HS-5 (cell line): ENCODE measurements at regions not wholly inside any gene's neighbourhood (a gene's known extent, or its start where the extent isn't known, plus 50 kb on each side); places are given as distances from the start of the nearest gene placed in this dataset.

Experiments used
- DNase-seq: peaks from one replicate; pipeline ENCODE4 v3.0.0-alpha.2; 2012; ENCODE audit warnings: low read depth

DNA sequence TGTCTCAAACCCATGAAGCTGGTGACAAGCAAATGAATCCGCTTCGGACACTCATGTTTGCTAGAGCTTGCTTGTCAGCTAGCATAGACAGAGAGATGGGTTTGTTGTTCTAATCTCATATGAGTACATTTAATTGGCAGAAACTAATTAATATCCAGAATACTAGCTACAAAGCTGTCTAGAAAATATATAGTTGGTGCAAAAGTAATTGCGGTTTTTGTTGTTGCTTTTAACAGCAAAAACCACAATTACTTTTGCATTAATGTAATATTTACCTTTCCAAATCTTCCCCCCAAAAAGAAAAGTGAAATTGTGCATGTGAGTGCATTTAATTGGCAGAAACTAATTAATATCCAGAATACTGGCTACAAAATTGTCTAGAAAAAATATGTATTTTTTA, 1115.2 kb downstream of the TDRD15 start:
- no peak for DNase-seq

- DNase-seq = no peak
Measured at GRCh38 chr2:22247466-22247865, 1123.7 kb downstream of the TDRD15 start.

- no peak for DNase-seq
Measured at GRCh38 chr2:22248851-22249250, 1125.1 kb downstream of the TDRD15 start.

DNA sequence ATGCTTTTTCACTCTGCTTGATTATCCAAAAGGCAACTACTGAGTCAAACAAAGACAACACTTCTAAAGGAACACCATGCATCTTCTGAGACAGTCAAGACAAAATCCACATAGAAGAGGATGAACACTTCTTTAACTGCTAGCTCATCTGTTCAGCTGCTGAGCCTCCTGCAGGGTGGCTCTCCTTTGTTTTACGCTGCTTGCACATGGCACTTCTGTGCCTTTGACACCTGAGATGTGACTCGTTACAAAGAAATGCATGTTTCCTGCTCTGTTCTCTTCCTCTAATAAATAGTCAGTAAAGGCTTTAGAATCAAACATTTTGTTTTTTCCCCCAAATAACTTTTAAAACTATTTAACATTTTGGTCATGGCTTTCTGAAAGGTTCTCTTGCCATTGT, 1129.4 kb downstream of the TDRD15 start:
- no peak for DNase-seq

DNA sequence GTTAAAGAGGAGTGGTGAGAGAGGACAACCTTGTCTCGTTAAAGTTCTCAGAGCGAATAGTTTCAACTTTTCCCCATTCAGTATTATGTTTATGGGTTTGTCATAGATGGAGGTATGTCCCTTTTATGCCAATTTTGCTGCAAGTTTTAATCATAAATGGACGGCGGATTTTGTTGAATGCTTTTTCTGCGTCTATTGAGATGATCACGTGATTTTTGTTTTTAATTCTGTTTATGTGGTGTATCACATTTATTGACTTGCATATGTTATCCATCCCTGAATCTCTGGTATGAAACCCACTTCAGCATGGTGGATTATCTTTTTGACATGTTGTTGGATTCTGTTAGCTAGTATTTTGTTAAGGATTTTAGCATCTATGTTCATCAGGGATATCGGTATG, 1123.8 kb upstream of the KLHL29 start:
- no peak for DNase-seq

DNA sequence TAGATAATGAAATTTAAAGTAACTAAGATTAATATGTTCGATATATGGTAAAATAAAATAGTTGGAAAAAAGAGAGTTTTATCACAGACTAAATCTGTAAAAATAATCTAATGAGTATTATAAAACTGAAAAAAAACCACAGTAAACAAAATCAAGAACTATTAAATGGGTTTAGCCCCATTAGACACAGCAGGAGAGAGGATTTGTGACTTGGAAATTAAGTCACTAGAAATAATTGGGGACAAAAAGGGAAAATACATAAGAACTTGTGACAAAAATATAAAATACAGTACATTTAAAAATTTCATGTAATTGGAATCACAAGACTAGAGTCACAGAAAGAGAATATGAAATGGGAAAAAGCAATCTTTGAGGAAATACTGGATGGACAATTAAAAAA, 1114.6 kb upstream of the KLHL29 start:
- no peak for DNase-seq

GRCh38 chr2:22273853-22274252, 1111.1 kb upstream of the KLHL29 start:
- DNase-seq = no peak

- DNase-seq = no peak
Measured at GRCh38 chr2:22274661-22275060, 1110.3 kb upstream of the KLHL29 start.

- DNase-seq = no peak
Measured at GRCh38 chr2:22276696-22277095, 1108.3 kb upstream of the KLHL29 start.

DNA sequence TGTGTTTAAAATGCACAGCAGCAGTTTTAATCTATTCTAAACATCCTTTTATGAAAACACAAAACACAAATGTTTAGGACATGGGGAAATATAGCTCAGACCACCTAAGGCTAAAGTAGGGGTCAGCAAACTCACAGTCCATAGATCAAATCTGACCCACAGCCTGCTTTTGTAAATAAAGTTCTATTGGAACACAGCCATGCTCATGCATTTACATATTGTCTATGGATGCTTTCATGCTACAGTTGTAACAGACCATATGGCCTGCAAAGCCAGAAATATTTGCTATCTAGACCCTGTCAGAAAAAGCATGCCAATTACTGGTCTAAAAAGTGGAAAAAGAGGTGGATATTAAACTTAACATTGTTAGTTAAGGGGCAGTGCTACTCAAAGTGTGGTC, 1105.4 kb upstream of the KLHL29 start:
- no peak for DNase-seq

- DNase-seq = no peak
Measured at GRCh38 chr2:22281033-22281432, 1103.9 kb upstream of the KLHL29 start.

GRCh38 chr2:22282220-22282619, 1102.8 kb upstream of the KLHL29 start:
- no peak for DNase-seq

DNA sequence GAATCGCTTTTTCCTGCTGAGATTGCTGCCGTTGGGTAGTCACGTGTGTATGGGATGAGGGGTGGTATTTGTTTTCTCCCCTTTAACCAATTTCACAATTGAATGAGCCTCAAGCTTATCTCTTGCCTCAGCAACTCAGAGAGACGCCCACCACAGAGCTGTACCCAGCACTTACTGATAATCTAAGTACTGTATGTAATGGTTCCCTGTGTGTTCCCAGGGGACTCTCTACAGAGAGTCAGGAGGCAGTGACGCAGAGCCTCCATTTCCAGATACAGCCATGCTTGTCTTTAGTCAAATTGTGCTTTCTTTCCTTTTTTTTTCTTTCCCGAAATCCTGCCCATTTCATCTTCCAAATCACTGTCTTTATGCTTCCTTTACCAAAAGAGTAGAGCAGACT, 1102.1 kb upstream of the KLHL29 start:
- DNase-seq = no peak

DNA sequence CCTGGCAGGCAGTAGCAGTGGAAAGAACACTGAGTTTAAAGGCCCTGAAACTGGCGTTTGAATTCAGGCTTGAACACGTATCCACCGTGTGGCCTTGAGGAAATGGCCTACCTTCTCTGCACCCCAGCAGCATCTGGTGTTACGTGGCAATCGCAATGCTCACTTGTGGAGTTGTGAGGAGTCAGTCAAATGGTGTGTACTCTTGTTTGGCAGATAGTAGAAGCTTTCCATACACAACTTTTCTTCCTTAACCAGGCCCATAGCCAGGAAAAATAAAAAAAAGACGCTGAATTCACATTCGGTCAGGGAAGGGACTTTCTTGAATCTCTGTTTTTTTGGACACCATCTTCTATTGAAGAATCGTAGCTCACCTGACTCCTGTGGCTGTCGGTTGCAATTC, 1101.5 kb upstream of the KLHL29 start:
- no peak for DNase-seq

GRCh38 chr2:22290302-22290701, 1094.7 kb upstream of the KLHL29 start:
- no peak for DNase-seq

DNA sequence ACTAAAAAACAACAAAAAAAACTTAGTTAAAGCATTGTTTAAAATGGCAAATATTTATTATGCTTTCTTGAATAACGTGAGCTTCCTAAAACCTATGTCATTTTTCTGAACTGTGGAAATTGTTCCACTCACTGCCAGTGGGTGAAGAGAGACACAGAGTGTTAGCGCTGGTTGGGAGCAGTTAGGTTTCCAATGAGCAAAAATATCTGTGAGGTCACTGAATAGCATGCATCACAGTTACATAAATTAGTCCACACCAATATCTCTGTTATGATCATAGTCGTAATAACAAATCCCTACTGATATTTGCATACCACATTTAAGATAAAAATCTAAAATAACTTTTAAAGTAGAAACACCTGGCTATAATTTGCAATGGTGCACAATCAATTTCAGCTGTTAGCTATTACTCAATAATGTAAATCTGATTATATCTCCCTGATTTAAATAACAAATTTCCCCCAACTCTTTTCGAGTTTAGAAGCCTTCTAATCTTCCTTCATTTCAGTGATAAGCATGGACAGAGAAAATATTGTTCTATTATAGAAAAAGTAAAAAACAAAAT, 1094.0 kb upstream of the KLHL29 start:
- no peak for DNase-seq

DNA sequence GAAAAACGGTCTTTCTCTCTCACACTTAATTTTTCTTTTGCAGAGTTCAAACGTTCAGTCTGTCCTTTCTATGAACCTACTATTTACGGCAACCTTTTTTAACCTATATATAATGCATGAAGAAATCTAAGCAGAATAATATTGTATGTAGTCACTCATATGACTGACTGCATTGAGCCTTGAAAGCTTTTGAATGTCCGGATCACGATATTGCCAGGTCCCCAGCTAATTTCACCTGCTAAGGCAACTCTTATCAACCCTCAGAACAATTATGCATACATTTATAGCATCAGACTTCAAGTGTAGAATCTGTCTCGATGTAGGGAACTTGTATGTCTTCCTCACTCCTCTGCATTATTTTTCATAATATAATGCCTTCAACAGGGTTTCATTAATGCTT, 1083.8 kb upstream of the KLHL29 start:
- no peak for DNase-seq

DNA sequence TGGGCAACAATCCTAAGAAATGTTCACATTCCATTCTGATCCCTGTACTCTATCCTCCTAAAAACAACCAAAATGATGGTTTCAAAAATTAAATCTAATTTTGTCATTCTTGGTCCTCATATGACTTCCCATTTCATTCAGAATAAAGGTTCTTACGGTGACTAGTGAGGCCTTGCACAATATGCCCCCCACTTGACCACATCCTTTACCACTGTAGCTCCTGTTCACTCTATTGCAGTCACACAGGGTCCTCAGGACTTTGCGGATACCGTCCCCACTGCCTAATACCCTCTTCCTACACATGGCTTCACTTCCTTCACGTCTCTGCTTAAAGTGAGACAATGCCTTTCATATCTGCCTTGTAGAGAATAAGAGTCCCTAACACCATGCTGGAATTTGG, 1058.7 kb upstream of the KLHL29 start:
- DNase-seq = no peak

DNA sequence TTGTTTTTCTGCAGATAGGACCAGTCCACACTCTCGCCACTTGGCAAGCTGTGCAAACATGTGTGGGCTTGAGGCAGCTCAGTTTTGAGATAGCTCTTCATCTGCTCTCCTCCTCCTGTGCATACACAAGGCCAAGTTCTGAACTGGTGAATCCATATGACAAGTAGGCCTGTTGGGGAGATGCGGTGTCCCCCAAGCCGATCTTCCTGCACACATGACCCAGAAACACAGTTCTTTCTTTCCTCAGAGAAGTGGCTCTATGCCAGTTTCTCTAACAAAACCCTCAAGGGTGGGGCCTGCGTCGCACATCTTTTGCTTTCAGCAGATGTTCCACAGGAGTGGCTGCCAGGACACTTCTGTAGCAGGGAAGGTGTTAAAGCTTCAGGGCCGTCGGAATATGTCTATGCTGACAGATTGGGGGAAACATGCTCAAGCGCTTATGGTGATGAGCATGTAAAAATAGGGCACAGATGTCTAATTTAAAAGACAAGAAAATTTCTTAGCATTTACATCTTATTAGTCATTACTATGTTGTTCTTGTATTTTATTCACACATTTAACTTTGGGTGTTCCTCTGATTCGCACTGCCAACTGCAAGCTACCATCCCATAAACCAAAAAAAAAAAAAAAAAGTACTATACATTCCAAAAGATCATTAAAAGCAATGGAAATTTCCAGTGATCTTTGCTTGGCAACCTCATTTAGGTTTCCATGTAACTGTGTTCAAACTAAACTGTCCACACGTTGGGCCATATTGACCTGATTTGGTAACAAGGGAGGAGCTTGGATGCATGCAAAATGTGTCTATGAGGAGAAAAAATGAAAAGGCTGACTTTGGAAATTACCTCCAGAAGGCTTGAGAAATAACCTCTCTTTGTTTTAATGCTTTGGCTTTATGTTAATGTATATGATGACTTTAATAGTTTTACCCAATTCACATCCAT, 1055.5 kb upstream of the KLHL29 start:
- DNase-seq = no peak

- DNase-seq = no peak
Measured at GRCh38 chr2:22336414-22336813, 1048.6 kb upstream of the KLHL29 start.

GRCh38 chr2:22340716-22341115, 1044.3 kb upstream of the KLHL29 start:
- no peak for DNase-seq

GRCh38 chr2:22347306-22347705, 1037.7 kb upstream of the KLHL29 start:
- DNase-seq = no peak

DNA sequence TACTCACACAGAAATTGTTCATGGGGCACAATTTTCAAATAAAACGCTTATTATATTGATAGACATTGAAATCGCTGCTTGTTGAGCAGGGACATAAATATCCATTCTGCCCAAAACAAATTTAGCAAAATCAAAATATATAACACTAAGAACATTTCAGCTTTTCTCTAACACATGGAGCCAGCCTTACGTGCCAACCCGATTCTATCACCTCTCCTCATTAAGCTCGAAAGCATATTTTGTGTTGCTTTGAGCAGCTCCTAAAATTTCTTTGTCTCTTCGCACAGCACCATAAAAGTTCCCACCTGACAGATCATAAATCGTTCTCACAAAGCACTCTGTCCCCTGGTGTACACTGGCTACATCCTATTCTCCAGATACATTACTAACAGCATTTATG, 1034.4 kb upstream of the KLHL29 start:
- no peak for DNase-seq
